Ascending aorta (tissue), 2 donors: ENCODE measurements at regions not wholly inside any gene's neighbourhood (a gene's known extent, or its start where the extent isn't known, plus 50 kb on each side); places are given as distances from the start of the nearest gene placed in this dataset.

ENCODE experiments used
- DNase-seq, 2 donors: peaks; one replicate each; pipeline ENCODE4 v3.0.0-alpha.2; 2019; ENCODE audit warnings: low spot score in 2 of 2
- H3K27ac ChIP-seq, 2 donors: fragments of 200-600 bp; sonication (generic); one replicate each; pipeline ENCODE4 v1.5.1; 2016 to 2017; ENCODE audit warnings: mild to moderate bottlenecking in 1 of 2
- H3K27me3 ChIP-seq: fragments of 200-600 bp; sonication (generic); one replicate; pipeline ENCODE4 v1.5.1; 2017
- H3K36me3 ChIP-seq, 2 donors: fragments of 200-600 bp; sonication (generic); one replicate each; pipeline ENCODE4 v1.5.1; 2016
- H3K4me1 ChIP-seq, 2 donors: fragments of 200-600 bp; sonication (generic); one replicate each; pipeline ENCODE4 v1.5.1; 2016 to 2017; ENCODE audit warnings: mild to moderate bottlenecking in 1 of 2
- H3K4me3 ChIP-seq, 2 donors: fragments of 200-600 bp; sonication (generic); one replicate each; pipeline ENCODE4 v1.5.1; 2016 to 2017; ENCODE audit warnings: mild to moderate bottlenecking in 1 of 2
- H3K9me3 ChIP-seq, 2 donors: fragments of 200-600 bp; sonication (generic); one replicate each; pipeline ENCODE4 v1.5.1; 2016
- intact Hi-C: fragments of 100-400 bp; cut with DNase I; formaldehyde crosslinking; loops from one replicate; pipeline ENCODE4 v1.15.1; 2023
- TF ChIP-seq, protein P1 (sequence below), 3 experiments: fragments of 200-600 bp in 2 of 3; fragments of 450-650 bp in 1 of 3; sonication (generic) in 2 of 3; IDR thresholded peaks; one replicate each; pipeline ENCODE4 v1.5.1; 2016 to 2019; ENCODE audit warnings: antibody characterized with exemption in 3 of 3, mild to moderate bottlenecking in 1 of 3, moderate library complexity in 1 of 3

DNA sequence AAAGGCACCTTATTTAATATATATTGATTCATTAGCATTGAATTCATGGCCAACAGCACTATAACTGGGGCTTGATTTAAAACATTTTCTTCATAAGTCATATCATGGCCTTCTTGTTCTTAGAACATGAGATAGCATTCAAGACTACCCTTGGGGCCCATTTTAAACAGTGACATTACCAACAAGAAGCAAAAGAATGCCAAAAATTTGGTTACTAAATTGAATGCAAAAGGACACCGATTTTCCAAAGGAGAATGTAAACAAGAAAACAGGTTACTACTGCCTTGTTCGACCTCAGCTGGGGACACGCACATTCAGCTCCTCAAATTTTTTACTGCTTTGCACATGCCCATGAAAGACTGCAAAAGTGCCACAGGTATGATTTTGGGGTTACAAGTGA, 219.4 kb upstream of the TLE4 start:
- no peak overlapping the region for H3K4me3 ChIP-seq
- H3K9me3 ChIP-seq, result no peaks in the 10 kb centered on the region
- DNase-seq, result no peak
- H3K4me1 ChIP-seq, result no peaks in the 10 kb centered on the region
- no peaks in the 10 kb centered on the region for H3K36me3 ChIP-seq
- no peaks in the 10 kb centered on the region for H3K27me3 ChIP-seq
- TF ChIP-seq, protein P1, sequence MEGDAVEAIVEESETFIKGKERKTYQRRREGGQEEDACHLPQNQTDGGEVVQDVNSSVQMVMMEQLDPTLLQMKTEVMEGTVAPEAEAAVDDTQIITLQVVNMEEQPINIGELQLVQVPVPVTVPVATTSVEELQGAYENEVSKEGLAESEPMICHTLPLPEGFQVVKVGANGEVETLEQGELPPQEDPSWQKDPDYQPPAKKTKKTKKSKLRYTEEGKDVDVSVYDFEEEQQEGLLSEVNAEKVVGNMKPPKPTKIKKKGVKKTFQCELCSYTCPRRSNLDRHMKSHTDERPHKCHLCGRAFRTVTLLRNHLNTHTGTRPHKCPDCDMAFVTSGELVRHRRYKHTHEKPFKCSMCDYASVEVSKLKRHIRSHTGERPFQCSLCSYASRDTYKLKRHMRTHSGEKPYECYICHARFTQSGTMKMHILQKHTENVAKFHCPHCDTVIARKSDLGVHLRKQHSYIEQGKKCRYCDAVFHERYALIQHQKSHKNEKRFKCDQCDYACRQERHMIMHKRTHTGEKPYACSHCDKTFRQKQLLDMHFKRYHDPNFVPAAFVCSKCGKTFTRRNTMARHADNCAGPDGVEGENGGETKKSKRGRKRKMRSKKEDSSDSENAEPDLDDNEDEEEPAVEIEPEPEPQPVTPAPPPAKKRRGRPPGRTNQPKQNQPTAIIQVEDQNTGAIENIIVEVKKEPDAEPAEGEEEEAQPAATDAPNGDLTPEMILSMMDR (IDR thresholded peaks at IDR 0.05), result no peak
- no peak overlapping the region for H3K27ac ChIP-seq
- intact Hi-C loops, result no loop called here

DNA sequence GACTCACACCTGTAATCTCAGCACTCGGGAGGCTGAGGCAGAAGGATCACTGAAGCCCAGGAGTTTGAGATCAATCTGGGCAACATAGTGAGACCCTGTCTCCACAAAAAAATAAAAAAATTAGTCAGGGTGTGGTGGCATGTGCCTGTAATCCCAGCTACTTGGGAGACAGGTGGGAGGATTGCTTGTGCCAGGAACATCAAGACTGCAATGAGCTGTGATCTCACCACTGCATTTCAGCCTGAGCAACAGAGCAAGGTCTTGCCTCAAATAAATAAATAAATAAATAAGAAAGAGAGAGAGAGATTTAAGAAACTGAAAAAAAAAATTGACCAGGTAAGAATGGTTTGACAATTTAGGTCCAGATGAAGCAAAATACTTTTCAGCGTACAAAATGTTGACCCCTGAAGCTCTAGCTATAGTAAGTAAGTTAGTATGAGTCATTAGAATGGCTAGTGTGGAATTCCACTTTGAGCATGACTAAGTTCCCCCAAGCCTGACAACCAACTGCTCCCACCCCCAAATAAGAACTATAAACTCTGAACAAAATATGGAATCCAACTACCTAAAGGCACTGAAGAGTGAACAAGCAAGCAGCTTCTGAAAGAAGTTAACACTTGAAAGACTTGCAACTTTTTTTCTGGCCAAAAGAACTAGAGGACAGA, 217.8 kb upstream of the TLE4 start:
- DNase-seq, result no peak
- Histone ChIP-seq H3K27ac (no peak overlapping the region), H3K4me1 (no peaks in the 10 kb centered on the region), H3K9me3 (no peaks in the 10 kb centered on the region), H3K27me3 (no peaks in the 10 kb centered on the region), H3K4me3 (no peak overlapping the region), H3K36me3 (no peaks in the 10 kb centered on the region)
- TF ChIP-seq, protein P1 (IDR thresholded peaks at IDR 0.05), result no peak
- intact Hi-C loops, result no loop called here

DNA sequence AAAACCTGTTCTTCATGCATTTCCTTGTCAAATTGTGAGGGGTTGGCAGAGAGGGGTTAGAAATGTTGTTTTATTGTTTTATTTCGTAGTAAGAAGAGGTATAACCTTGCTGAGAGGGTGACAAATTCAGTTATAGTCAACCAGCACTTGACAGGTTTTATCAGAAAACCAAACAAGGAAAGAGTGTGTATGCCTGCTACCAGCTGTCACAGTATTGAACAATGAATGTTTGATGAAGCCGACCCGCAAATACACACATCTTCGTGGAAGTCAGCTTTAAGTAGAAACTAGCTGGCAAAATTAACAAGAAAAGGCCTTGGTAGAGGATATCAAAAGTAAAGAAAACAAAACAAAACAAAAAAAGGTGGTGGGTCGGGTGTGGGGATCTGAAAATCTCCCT, 214.6 kb upstream of the TLE4 start:
- TF ChIP-seq, protein P1 (IDR thresholded peaks at IDR 0.05), result no peak
- Histone ChIP-seq H3K9me3 (no peaks in the 10 kb centered on the region), H3K4me1 (no peaks in the 10 kb centered on the region), H3K27me3 (no peaks in the 10 kb centered on the region), H3K36me3 (no peaks in the 10 kb centered on the region), H3K4me3 (no peak overlapping the region), H3K27ac (no peak overlapping the region)
- intact Hi-C loops, result no loop called here
- no peak for DNase-seq

DNA sequence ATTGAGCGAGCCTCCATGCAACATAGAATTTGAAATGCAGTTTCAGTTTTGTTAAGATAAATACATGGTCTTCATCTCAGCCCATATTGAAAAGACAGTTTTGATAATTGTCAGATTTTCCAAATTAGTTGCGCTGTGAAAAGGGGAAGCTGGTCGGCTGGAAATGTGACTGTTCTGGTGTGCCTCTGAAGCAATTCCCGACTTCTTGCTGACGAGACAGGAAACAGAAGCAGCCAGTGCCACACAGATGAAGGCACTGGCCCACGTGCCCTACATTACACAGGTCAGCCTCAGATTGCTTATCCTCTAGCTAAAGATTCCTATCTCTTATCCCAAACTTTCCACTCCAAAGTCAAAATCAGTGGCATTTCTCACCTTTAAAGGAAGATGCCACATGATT, 214.1 kb upstream of the TLE4 start:
- intact Hi-C loops, result no loop called here
- DNase-seq, result no peak
- no peaks in the 10 kb centered on the region for H3K4me1 ChIP-seq
- no peaks in the 10 kb centered on the region for H3K36me3 ChIP-seq
- no peak overlapping the region for H3K4me3 ChIP-seq
- H3K27ac ChIP-seq, result no peak overlapping the region
- no peaks in the 10 kb centered on the region for H3K27me3 ChIP-seq
- no peaks in the 10 kb centered on the region for H3K9me3 ChIP-seq
- TF ChIP-seq, protein P1 (IDR thresholded peaks at IDR 0.05), result no peak

DNA sequence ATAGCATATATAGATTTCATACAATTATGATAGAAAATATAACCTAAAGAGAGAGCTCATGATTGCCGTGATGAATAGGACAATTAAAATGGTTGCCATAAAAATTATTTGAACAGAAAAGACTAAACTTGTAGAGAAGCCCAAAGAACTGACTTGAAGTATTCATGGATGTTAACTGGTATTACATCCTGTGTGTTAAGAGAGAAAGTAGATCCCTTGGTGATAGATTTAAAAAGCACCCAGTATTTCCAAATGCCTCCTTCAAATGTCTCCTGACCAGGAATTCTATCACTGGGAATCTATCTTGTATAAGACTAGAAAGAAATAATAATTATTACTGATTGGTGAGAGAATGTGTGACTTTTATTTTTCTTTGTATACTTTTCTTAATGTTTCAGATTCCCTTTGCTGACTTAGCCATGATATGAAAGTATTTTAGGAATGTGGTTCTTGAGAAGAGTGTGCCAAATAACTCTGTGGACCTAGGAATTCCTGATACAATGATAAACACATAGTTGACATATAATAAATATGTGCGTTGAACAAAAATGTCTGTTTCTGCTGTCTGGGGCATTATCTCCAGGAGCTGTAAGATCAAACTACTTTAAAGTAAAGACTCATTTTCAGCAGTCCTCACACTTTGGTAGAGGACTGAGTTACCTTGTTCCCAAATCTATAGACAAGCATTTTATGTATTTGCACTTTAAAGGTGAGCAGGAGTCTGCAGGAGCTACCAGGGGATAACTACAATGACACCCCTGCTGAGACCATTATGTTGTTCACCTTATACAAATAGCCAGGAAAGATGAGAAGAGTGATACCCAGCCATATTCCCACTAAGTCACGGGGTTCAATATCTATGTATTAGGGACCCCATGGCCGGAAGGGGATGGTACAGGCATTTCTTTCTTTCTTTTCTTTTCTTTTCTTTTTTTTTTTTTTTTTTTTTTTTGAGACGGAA, 211.1 kb upstream of the TLE4 start:
- Histone ChIP-seq H3K27ac (no peak overlapping the region), H3K36me3 (no peaks in the 10 kb centered on the region), H3K27me3 (no peaks in the 10 kb centered on the region), H3K9me3 (no peaks in the 10 kb centered on the region), H3K4me3 (no peak overlapping the region), H3K4me1 (no peaks in the 10 kb centered on the region)
- TF ChIP-seq, protein P1 (IDR thresholded peaks at IDR 0.05), result no peak
- intact Hi-C loops, result no loop called here
- no peak for DNase-seq
